Lower leg skin (tissue), 4 donors: ENCODE measurements at regions not wholly inside any gene's neighbourhood (a gene's known extent, or its start where the extent isn't known, plus 50 kb on each side); places are given as distances from the start of the nearest gene placed in this dataset.

Experiments used
- DNase-seq, 2 donors: peaks; one replicate each; pipeline ENCODE4 v3.0.0-alpha.2; 2019; ENCODE audit warnings: low spot score in 2 of 2
- H3K4me3 ChIP-seq: fragments of 200-600 bp; sonication (generic); 2 replicates; pipeline ENCODE4 v1.5.1; 2017; ENCODE audit warnings: mild to moderate bottlenecking, low read depth; ENCODE audit not compliant: poor library complexity, severe bottlenecking
- CTCF ChIP-seq, 3 donors: fragments of 450-650 bp; IDR thresholded peaks; one replicate each; pipeline ENCODE4 v1.5.1; 2016; ENCODE audit warnings: antibody characterized with exemption in 3 of 3, mild to moderate bottlenecking in 3 of 3, moderate library complexity in 2 of 3
- POLR2A ChIP-seq, 2 donors: fragments of 450-650 bp; IDR thresholded peaks; one replicate each; pipeline ENCODE4 v1.6.1; 2016 to 2017; ENCODE audit warnings: antibody characterized with exemption in 2 of 2, mild to moderate bottlenecking in 1 of 2, moderate library complexity in 1 of 2
- WGBS, 2 donors: methylation state at CpG; one replicate each; pipeline ENCODE4 v1.1.5; 2018; 5-methylcytosine and 5-hydroxymethylcytosine counted together
- intact Hi-C: fragments of 100-400 bp; cut with DNase I; formaldehyde crosslinking; loops from one replicate; pipeline ENCODE4 v1.15.0; 2023; ENCODE audit warnings: low total_unique reads

GRCh38 chr17:13919818-13920217, 149.5 kb upstream of the COX10 start:
- no peak for DNase-seq
- H3K4me3 ChIP-seq: no peak overlapping the region
- TF ChIP-seq POLR2A (IDR thresholded peaks at IDR 0.05): no peak
- no peak for TF ChIP-seq CTCF (IDR thresholded peaks at IDR 0.05)
- intact Hi-C loops: no loop called here
- WGBS, 2 donors: 78 to 83% methylated on average over 6 of the region's 6 CpGs

- no peak overlapping the region for H3K4me3 ChIP-seq
- TF ChIP-seq POLR2A (IDR thresholded peaks at IDR 0.05) (no peak), CTCF (IDR thresholded peaks at IDR 0.05) (no peak)
- no peak for DNase-seq
- intact Hi-C loops: no loop called here
- 62 to 64% methylated on average over 3 of the region's 3 CpGs for WGBS, 2 donors
Observed at GRCh38 chr17:13920413-13920812, 148.9 kb upstream of the COX10 start.

- intact Hi-C loops: no loop called here
- DNase-seq: no peak
- WGBS, 2 donors: 70 to 86% methylated on average over 19 of the region's 19 CpGs
- H3K4me3 ChIP-seq: no peak overlapping the region
- TF ChIP-seq CTCF (IDR thresholded peaks at IDR 0.05) (no peak), POLR2A (IDR thresholded peaks at IDR 0.05) (no peak)
Observed at GRCh38 chr17:13921841-13922776, 147.2 kb upstream of the COX10 start.

- WGBS, 2 donors: 95 to 96% methylated on average over 5 of the region's 5 CpGs
- TF ChIP-seq CTCF (IDR thresholded peaks at IDR 0.05) (no peak), POLR2A (IDR thresholded peaks at IDR 0.05) (no peak)
- H3K4me3 ChIP-seq: no peak overlapping the region
- intact Hi-C loops: no loop called here
- no peak for DNase-seq
Observed at GRCh38 chr17:13922885-13923284, 146.4 kb upstream of the COX10 start.

GRCh38 chr17:13925579-13925978, 143.7 kb upstream of the COX10 start:
- DNase-seq: no peak
- intact Hi-C loops: no loop called here
- TF ChIP-seq CTCF (IDR thresholded peaks at IDR 0.05) (no peak), POLR2A (IDR thresholded peaks at IDR 0.05) (no peak)
- H3K4me3 ChIP-seq: no peak overlapping the region
- WGBS, 2 donors: 95 to 98% methylated on average over 5 of the region's 5 CpGs
